ENCODE measurements at regions not wholly inside any gene's neighbourhood (a gene's known extent, or its start where the extent isn't known, plus 50 kb on each side); places are given as distances from the start of the nearest gene placed in this dataset.

GRCh38 chr16:9479008-9479407 lies 387.6 kb downstream of the HAPSTR1 start:
- H3K4me3 ChIP-seq (ENCODE audit: low read depth, low read length), result no peak overlapping the region
- no peak for DNase-seq (ENCODE audit: low read depth)
- TF ChIP-seq, protein P1, sequence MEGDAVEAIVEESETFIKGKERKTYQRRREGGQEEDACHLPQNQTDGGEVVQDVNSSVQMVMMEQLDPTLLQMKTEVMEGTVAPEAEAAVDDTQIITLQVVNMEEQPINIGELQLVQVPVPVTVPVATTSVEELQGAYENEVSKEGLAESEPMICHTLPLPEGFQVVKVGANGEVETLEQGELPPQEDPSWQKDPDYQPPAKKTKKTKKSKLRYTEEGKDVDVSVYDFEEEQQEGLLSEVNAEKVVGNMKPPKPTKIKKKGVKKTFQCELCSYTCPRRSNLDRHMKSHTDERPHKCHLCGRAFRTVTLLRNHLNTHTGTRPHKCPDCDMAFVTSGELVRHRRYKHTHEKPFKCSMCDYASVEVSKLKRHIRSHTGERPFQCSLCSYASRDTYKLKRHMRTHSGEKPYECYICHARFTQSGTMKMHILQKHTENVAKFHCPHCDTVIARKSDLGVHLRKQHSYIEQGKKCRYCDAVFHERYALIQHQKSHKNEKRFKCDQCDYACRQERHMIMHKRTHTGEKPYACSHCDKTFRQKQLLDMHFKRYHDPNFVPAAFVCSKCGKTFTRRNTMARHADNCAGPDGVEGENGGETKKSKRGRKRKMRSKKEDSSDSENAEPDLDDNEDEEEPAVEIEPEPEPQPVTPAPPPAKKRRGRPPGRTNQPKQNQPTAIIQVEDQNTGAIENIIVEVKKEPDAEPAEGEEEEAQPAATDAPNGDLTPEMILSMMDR (IDR thresholded peaks at IDR 0.05; ENCODE audit: low read depth, low read length, missing control alignments), result no peak

GRCh38 chr16:9480503-9480902 lies 389.1 kb downstream of the HAPSTR1 start:
- TF ChIP-seq, protein P1 (IDR thresholded peaks at IDR 0.05; ENCODE audit: low read depth, low read length, missing control alignments), result no peak
- DNase-seq (ENCODE audit: low read depth), result no peak
- no peak overlapping the region for H3K4me3 ChIP-seq (ENCODE audit: low read depth, low read length)

GRCh38 chr16:9481747-9482730 lies 390.6 kb downstream of the HAPSTR1 start:
- DNase-seq (ENCODE audit: low read depth), result no peak
- no peak overlapping the region for H3K4me3 ChIP-seq (ENCODE audit: low read depth, low read length)
- TF ChIP-seq, protein P1 (IDR thresholded peaks at IDR 0.05; ENCODE audit: low read depth, low read length, missing control alignments), result no peak

GRCh38 chr16:9484426-9484825 lies 393.0 kb downstream of the HAPSTR1 start:
- no peak overlapping the region for H3K4me3 ChIP-seq (ENCODE audit: low read depth, low read length)
- TF ChIP-seq, protein P1 (IDR thresholded peaks at IDR 0.05; ENCODE audit: low read depth, low read length, missing control alignments), result no peak
- no peak for DNase-seq (ENCODE audit: low read depth)

- no peak overlapping the region for H3K4me3 ChIP-seq (ENCODE audit: low read depth, low read length)
- TF ChIP-seq, protein P1 (IDR thresholded peaks at IDR 0.05; ENCODE audit: low read depth, low read length, missing control alignments), result no peak
- no peak for DNase-seq (ENCODE audit: low read depth)
These were observed 393.4 kb downstream of the HAPSTR1 start for GRCh38 chr16:9484881-9485280.

DNA sequence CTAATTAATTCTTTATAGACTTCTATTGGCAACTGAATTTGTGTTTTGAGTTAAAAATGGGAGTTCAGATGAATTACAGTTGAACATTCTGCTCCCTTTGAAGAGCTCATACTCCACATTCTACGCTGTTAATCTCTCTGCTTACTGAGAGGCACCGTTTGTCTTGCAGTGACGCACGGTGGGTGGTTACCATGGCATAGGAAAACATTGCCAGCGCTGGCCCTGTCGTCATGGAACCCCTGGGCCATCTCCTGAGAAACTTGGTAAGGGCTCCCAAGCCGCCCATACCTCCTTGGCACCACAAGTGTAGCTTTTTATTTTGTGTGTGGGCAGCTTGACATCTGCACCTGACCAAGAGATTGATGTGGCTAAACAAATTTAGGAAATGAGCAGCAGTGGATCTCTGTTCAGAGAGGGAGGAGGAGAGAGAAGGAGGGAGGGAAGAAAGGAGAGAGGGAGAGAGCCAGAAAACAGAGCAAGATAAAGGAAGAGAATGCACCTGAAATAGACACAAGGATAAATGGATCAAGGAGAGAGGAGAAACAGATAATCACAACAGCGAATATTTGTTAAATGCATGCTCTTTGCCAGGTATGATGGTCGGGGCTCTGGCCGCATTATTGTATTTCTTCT lies 398.5 kb downstream of the HAPSTR1 start:
- no peak for DNase-seq (ENCODE audit: low read depth)
- no peak overlapping the region for H3K4me3 ChIP-seq (ENCODE audit: low read depth, low read length)
- TF ChIP-seq, protein P1 (IDR thresholded peaks at IDR 0.05; ENCODE audit: low read depth, low read length, missing control alignments), result no peak

Data from GM12864 (cell line).